ENCODE measurements at regions not wholly inside any gene's neighbourhood (a gene's known extent, or its start where the extent isn't known, plus 50 kb on each side); places are given as distances from the start of the nearest gene placed in this dataset.
"Not testable (repeated sequence)": the region's sequence is repeated elsewhere in the genome, so short reads cannot be mapped to it uniquely, and the experiment has no call there.

DNA sequence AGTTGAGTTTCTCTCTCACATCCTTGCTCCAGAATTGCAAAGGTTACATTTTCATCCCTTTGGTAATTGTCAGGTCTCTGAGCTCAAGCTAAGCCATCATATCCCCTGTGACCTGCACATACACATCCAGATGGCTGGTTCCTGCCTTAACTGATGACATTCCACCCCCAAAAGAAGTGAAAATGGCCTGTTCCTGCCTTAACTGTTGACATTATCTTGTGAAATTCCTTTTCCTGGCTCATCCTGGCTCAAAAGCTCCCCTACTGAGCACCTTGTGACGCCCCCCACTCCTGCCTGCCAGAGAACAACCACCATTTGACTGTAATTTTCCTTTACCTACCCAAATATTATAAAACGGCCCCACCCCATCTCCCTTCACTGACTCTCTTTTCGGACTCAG, 231.4 kb upstream of the ISX start:
- not testable (repeated sequence) for TF ChIP-seq EZH2 (IDR thresholded peaks at IDR 0.05; ENCODE audit: low read length, missing control alignments)
- TF ChIP-seq, protein P1, sequence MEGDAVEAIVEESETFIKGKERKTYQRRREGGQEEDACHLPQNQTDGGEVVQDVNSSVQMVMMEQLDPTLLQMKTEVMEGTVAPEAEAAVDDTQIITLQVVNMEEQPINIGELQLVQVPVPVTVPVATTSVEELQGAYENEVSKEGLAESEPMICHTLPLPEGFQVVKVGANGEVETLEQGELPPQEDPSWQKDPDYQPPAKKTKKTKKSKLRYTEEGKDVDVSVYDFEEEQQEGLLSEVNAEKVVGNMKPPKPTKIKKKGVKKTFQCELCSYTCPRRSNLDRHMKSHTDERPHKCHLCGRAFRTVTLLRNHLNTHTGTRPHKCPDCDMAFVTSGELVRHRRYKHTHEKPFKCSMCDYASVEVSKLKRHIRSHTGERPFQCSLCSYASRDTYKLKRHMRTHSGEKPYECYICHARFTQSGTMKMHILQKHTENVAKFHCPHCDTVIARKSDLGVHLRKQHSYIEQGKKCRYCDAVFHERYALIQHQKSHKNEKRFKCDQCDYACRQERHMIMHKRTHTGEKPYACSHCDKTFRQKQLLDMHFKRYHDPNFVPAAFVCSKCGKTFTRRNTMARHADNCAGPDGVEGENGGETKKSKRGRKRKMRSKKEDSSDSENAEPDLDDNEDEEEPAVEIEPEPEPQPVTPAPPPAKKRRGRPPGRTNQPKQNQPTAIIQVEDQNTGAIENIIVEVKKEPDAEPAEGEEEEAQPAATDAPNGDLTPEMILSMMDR (conservative IDR thresholded peaks at IDR 0.05 in 1 of 2, IDR thresholded peaks at IDR 0.05 in 1 of 2; ENCODE audit: low read depth in 1 of 2, low read length in 2 of 2) = not testable (repeated sequence)
